ENCODE measurements at regions not wholly inside any gene's neighbourhood (a gene's known extent, or its start where the extent isn't known, plus 50 kb on each side); places are given as distances from the start of the nearest gene placed in this dataset.

- WGBS, 2 donors = 69 to 76% methylated on average over 1 of the region's 1 CpG
Measured at GRCh38 chr2:223383315-223383714, 218.8 kb downstream of the SCG2 start.

GRCh38 chr2:223386189-223386588 lies 216.0 kb downstream of the SCG2 start:
- intact Hi-C loops (cut with DNase I; ENCODE audit: low total_unique reads) = no loop called here
- no peak for TF ChIP-seq CTCF (IDR thresholded peaks at IDR 0.05)
- no peak for TF ChIP-seq POLR2A (IDR thresholded peaks at IDR 0.05)
- no peak overlapping the region for H3K4me3 ChIP-seq (ENCODE audit: low read depth, poor library complexity, severe bottlenecking)
- no peak for DNase-seq (ENCODE audit: low spot score in 2 of 2)

More at GRCh38 chr2:223383315-223383714, 218.8 kb downstream of the SCG2 start:
- intact Hi-C loops (cut with DNase I; ENCODE audit: low total_unique reads) = no loop called here
- no peak overlapping the region for H3K4me3 ChIP-seq (ENCODE audit: low read depth, poor library complexity, severe bottlenecking)
- TF ChIP-seq POLR2A (IDR thresholded peaks at IDR 0.05) (no peak), CTCF (IDR thresholded peaks at IDR 0.05) (no peak)
- no peak for DNase-seq (ENCODE audit: low spot score in 2 of 2)

- H3K4me3 ChIP-seq (ENCODE audit: low read depth, poor library complexity, severe bottlenecking) = no peak overlapping the region
- no peak for DNase-seq (ENCODE audit: low spot score in 2 of 2)
- intact Hi-C loops (cut with DNase I; ENCODE audit: low total_unique reads) = no loop called here
- TF ChIP-seq POLR2A (IDR thresholded peaks at IDR 0.05) = no peak
- no peak for TF ChIP-seq CTCF (IDR thresholded peaks at IDR 0.05)
- 88 to 89% methylated on average over 4 of the region's 4 CpGs for WGBS, 2 donors
Measured at GRCh38 chr2:223386984-223387383, 215.2 kb downstream of the SCG2 start.

- no peak for DNase-seq (ENCODE audit: low spot score in 2 of 2)
- whole genome bisulfite sequencing, 2 donors = 86 to 90% methylated on average over 5 of the region's 5 CpGs
- intact Hi-C loops (cut with DNase I; ENCODE audit: low total_unique reads) = no loop called here
- TF ChIP-seq CTCF (IDR thresholded peaks at IDR 0.05) (no peak), POLR2A (IDR thresholded peaks at IDR 0.05) (no peak)
- H3K4me3 ChIP-seq (ENCODE audit: low read depth, poor library complexity, severe bottlenecking) = no peak overlapping the region
Measured at GRCh38 chr2:223389624-223390023, 212.5 kb downstream of the SCG2 start.

GRCh38 chr2:223396993-223397392 lies 205.2 kb downstream of the SCG2 start:
- intact Hi-C loops (cut with DNase I; ENCODE audit: low total_unique reads) = no loop called here
- no peak overlapping the region for H3K4me3 ChIP-seq (ENCODE audit: low read depth, poor library complexity, severe bottlenecking)
- TF ChIP-seq CTCF (IDR thresholded peaks at IDR 0.05) (no peak), POLR2A (IDR thresholded peaks at IDR 0.05) (no peak)
- no peak for DNase-seq (ENCODE audit: low spot score in 2 of 2)
- WGBS, 2 donors = 77 to 85% methylated on average over 2 of the region's 2 CpGs

- intact Hi-C loops (cut with DNase I; ENCODE audit: low total_unique reads) = no loop called here
- TF ChIP-seq POLR2A (IDR thresholded peaks at IDR 0.05) = no peak
- TF ChIP-seq CTCF (IDR thresholded peaks at IDR 0.05) = no peak
- WGBS, 2 donors = 68 to 71% methylated on average over 3 of the region's 3 CpGs
- no peak for DNase-seq (ENCODE audit: low spot score in 2 of 2)
- no peak overlapping the region for H3K4me3 ChIP-seq (ENCODE audit: low read depth, poor library complexity, severe bottlenecking)
Measured at GRCh38 chr2:223399357-223399957, 202.7 kb downstream of the SCG2 start.
